Lower leg skin (tissue), 4 donors: ENCODE measurements at regions not wholly inside any gene's neighbourhood (a gene's known extent, or its start where the extent isn't known, plus 50 kb on each side); places are given as distances from the start of the nearest gene placed in this dataset.

Experiments used
- DNase-seq, 2 donors: peaks; one replicate each; pipeline ENCODE4 v3.0.0-alpha.2; 2019; ENCODE audit warnings: low spot score in 2 of 2
- H3K4me3 ChIP-seq: fragments of 200-600 bp; sonication (generic); 2 replicates; pipeline ENCODE4 v1.5.1; 2017; ENCODE audit warnings: mild to moderate bottlenecking, low read depth; ENCODE audit not compliant: poor library complexity, severe bottlenecking
- CTCF ChIP-seq, 3 donors: fragments of 450-650 bp; IDR thresholded peaks; one replicate each; pipeline ENCODE4 v1.5.1; 2016; ENCODE audit warnings: antibody characterized with exemption in 3 of 3, mild to moderate bottlenecking in 3 of 3, moderate library complexity in 2 of 3
- POLR2A ChIP-seq, 2 donors: fragments of 450-650 bp; IDR thresholded peaks; one replicate each; pipeline ENCODE4 v1.6.1; 2016 to 2017; ENCODE audit warnings: antibody characterized with exemption in 2 of 2, mild to moderate bottlenecking in 1 of 2, moderate library complexity in 1 of 2
- WGBS, 2 donors: methylation state at CpG; one replicate each; pipeline ENCODE4 v1.1.5; 2018; 5-methylcytosine and 5-hydroxymethylcytosine counted together
- intact Hi-C: fragments of 100-400 bp; cut with DNase I; formaldehyde crosslinking; loops from one replicate; pipeline ENCODE4 v1.15.0; 2023; ENCODE audit warnings: low total_unique reads

- intact Hi-C loops = no loop called here
- no peak for DNase-seq
- TF ChIP-seq POLR2A (IDR thresholded peaks at IDR 0.05) (no peak), CTCF (IDR thresholded peaks at IDR 0.05) (no peak)
- no peak overlapping the region for H3K4me3 ChIP-seq
Observed at GRCh38 chr4:35182451-35182850, 1061.9 kb downstream of the ARAP2 start.

- no peak for DNase-seq
- 52 to 60% methylated on average over 3 of the region's 3 CpGs for WGBS, 2 donors
- H3K4me3 ChIP-seq = no peak overlapping the region
- intact Hi-C loops = no loop called here
- no peak for TF ChIP-seq CTCF (IDR thresholded peaks at IDR 0.05)
- no peak for TF ChIP-seq POLR2A (IDR thresholded peaks at IDR 0.05)
Observed at GRCh38 chr4:35189988-35190613, 1054.2 kb downstream of the ARAP2 start.

DNA sequence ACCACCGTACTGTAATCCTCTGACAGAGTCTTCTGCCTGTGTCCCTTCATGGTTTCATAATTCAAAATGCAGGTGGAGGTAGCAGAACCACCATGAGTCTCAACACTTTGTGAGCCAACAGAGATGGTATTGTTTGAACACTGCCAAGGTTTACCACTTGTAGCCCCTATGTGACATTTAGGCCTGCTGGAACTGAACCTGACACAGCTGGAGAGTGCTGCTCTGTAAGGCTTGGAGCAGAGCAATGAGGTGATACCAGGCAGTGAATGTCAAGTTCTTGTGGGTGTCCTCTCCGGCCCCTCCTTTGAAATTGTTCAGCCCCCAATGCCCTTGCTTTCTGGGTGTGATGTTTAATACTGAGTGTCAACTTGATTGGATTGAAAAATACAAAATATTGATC, 1042.9 kb downstream of the ARAP2 start:
- no peak for DNase-seq
- 91 to 96% methylated on average over 2 of the region's 2 CpGs for WGBS, 2 donors
- TF ChIP-seq POLR2A (IDR thresholded peaks at IDR 0.05) = no peak
- TF ChIP-seq CTCF (IDR thresholded peaks at IDR 0.05) = no peak
- intact Hi-C loops = no loop called here
- H3K4me3 ChIP-seq = no peak overlapping the region

GRCh38 chr4:35216636-35217035, 1027.7 kb downstream of the ARAP2 start:
- 54 to 63% methylated on average over 4 of the region's 4 CpGs for WGBS, 2 donors
- intact Hi-C loops = no loop called here
- H3K4me3 ChIP-seq = no peak overlapping the region
- TF ChIP-seq POLR2A (IDR thresholded peaks at IDR 0.05) (no peak), CTCF (IDR thresholded peaks at IDR 0.05) (no peak)
- DNase-seq = no peak

DNA sequence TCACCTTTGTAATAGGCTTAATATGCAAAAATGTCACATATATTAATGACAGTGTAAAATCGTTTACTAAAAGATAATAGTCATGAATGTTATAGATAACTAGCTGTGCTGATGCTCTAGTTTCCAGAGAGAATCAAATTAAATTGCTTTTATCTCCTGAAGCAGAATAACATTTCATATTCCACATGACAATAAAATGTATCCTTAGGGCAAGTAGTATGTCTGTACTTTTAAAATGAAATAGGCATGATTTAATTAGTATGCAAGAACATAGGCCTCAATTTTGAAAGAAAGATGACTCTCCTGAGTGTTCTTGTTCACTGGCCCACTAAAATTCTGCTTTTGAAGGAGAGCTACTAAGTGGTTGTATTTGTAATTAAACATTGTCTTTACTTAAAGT, 1027.0 kb downstream of the ARAP2 start:
- 51 to 56% methylated on average over 1 of the region's 1 CpG for WGBS, 2 donors
- no peak for TF ChIP-seq CTCF (IDR thresholded peaks at IDR 0.05)
- TF ChIP-seq POLR2A (IDR thresholded peaks at IDR 0.05) = no peak
- intact Hi-C loops = no loop called here
- DNase-seq = no peak
- no peak overlapping the region for H3K4me3 ChIP-seq

DNA sequence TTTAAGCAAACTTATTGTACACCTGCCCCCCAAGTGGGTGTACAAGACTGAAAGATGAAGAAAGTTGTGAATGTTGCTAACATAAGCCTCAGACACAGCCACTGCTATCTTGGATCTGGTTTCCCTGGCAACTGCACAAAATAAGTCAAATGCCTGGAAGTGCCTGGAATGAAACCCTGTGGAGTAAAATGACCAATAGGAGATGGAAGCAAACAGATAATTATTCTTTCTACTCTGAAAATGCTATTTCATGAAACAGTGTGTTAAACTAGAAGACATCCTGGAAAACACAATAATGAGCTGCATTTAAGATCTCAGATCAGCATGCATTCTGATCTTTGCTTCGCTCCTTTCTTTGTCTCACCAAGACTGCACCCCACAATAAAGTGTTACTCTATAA, 1016.0 kb downstream of the ARAP2 start:
- 92 to 97% methylated on average over 1 of the region's 1 CpG for WGBS, 2 donors
- no peak overlapping the region for H3K4me3 ChIP-seq
- intact Hi-C loops = no loop called here
- TF ChIP-seq POLR2A (IDR thresholded peaks at IDR 0.05) = no peak
- TF ChIP-seq CTCF (IDR thresholded peaks at IDR 0.05) = no peak
- DNase-seq = no peak
